ENCODE measurements at regions not wholly inside any gene's neighbourhood (a gene's known extent, or its start where the extent isn't known, plus 50 kb on each side); places are given as distances from the start of the nearest gene placed in this dataset.

- TF ChIP-seq CTCF (IDR thresholded peaks at IDR 0.05) (no peak), ZFX (IDR thresholded peaks at IDR 0.05; ENCODE audit: borderline replicate concordance) (no peak)
Observed at GRCh38 chr11:116548256-116548655, 224.5 kb downstream of the BUD13 start.

Data from 22Rv1 (cell line).